ENCODE measurements at regions not wholly inside any gene's neighbourhood (a gene's known extent, or its start where the extent isn't known, plus 50 kb on each side); places are given as distances from the start of the nearest gene placed in this dataset.

- no peak for DNase-seq
- H3K27ac ChIP-seq (ENCODE audit: insufficient read depth, low read length, poor library complexity, severe bottlenecking) = no peak overlapping the region
These were observed 137.5 kb downstream of the UNC5CL start for GRCh38 chr6:40901322-40902055.

GRCh38 chr6:40900791-40901190 lies 138.2 kb downstream of the UNC5CL start:
- no peak overlapping the region for H3K27ac ChIP-seq (ENCODE audit: insufficient read depth, low read length, poor library complexity, severe bottlenecking)
- no peaks in the 10 kb centered on the region for H3K9me3 ChIP-seq (ENCODE audit: control insufficient read depth, low read length)
- no peaks in the 10 kb centered on the region for H3K27me3 ChIP-seq (replicated peaks; ENCODE audit: control insufficient read depth, insufficient read depth, low read length, poor library complexity, severe bottlenecking)
- H3K4me3 ChIP-seq (ENCODE audit: insufficient read depth, low read depth, low read length, poor library complexity, severe bottlenecking) = no peak overlapping the region
- DNase-seq = no peak
- H3K4me1 ChIP-seq (ENCODE audit: control insufficient read depth, insufficient read depth, low read length, poor library complexity, severe bottlenecking) = no peaks in the 10 kb centered on the region
- no peaks in the 10 kb centered on the region for H3K36me3 ChIP-seq (ENCODE audit: control insufficient read depth, insufficient read depth, low read length)

More at GRCh38 chr6:40901322-40902055, 137.5 kb downstream of the UNC5CL start:
- Histone ChIP-seq H3K9me3 (ENCODE audit: control insufficient read depth, low read length) (no peaks in the 10 kb centered on the region), H3K36me3 (ENCODE audit: control insufficient read depth, insufficient read depth, low read length) (no peaks in the 10 kb centered on the region), H3K27me3 (replicated peaks; ENCODE audit: control insufficient read depth, insufficient read depth, low read length, poor library complexity, severe bottlenecking) (no peaks in the 10 kb centered on the region), H3K4me3 (ENCODE audit: insufficient read depth, low read depth, low read length, poor library complexity, severe bottlenecking) (no peak overlapping the region), H3K4me1 (ENCODE audit: control insufficient read depth, insufficient read depth, low read length, poor library complexity, severe bottlenecking) (no peaks in the 10 kb centered on the region)

GRCh38 chr6:40899684-40900155 lies 139.3 kb downstream of the UNC5CL start:
- DNase-seq = no peak
- no peaks in the 10 kb centered on the region for H3K4me1 ChIP-seq (ENCODE audit: control insufficient read depth, insufficient read depth, low read length, poor library complexity, severe bottlenecking)
- H3K27me3 ChIP-seq (replicated peaks; ENCODE audit: control insufficient read depth, insufficient read depth, low read length, poor library complexity, severe bottlenecking) = no peaks in the 10 kb centered on the region
- H3K4me3 ChIP-seq (ENCODE audit: insufficient read depth, low read depth, low read length, poor library complexity, severe bottlenecking) = no peak overlapping the region
- H3K36me3 ChIP-seq (ENCODE audit: control insufficient read depth, insufficient read depth, low read length) = no peaks in the 10 kb centered on the region
- no peak overlapping the region for H3K27ac ChIP-seq (ENCODE audit: insufficient read depth, low read length, poor library complexity, severe bottlenecking)
- H3K9me3 ChIP-seq (ENCODE audit: control insufficient read depth, low read length) = no peaks in the 10 kb centered on the region

- H3K27me3 ChIP-seq (replicated peaks; ENCODE audit: control insufficient read depth, insufficient read depth, low read length, poor library complexity, severe bottlenecking) = no peaks in the 10 kb centered on the region
- no peaks in the 10 kb centered on the region for H3K4me1 ChIP-seq (ENCODE audit: control insufficient read depth, insufficient read depth, low read length, poor library complexity, severe bottlenecking)
- no peak overlapping the region for H3K27ac ChIP-seq (ENCODE audit: insufficient read depth, low read length, poor library complexity, severe bottlenecking)
- H3K36me3 ChIP-seq (ENCODE audit: control insufficient read depth, insufficient read depth, low read length) = no peaks in the 10 kb centered on the region
- H3K9me3 ChIP-seq (ENCODE audit: control insufficient read depth, low read length) = no peaks in the 10 kb centered on the region
- no peak for DNase-seq
- H3K4me3 ChIP-seq (ENCODE audit: insufficient read depth, low read depth, low read length, poor library complexity, severe bottlenecking) = no peak overlapping the region
These were observed 140.9 kb downstream of the UNC5CL start for GRCh38 chr6:40898073-40898472.

GRCh38 chr6:40897390-40898003 lies 141.5 kb downstream of the UNC5CL start:
- H3K4me3 ChIP-seq (ENCODE audit: insufficient read depth, low read depth, low read length, poor library complexity, severe bottlenecking) = no peak overlapping the region
- H3K27ac ChIP-seq (ENCODE audit: insufficient read depth, low read length, poor library complexity, severe bottlenecking) = no peak overlapping the region
- no peaks in the 10 kb centered on the region for H3K36me3 ChIP-seq (ENCODE audit: control insufficient read depth, insufficient read depth, low read length)
- H3K9me3 ChIP-seq (ENCODE audit: control insufficient read depth, low read length) = no peaks in the 10 kb centered on the region
- no peaks in the 10 kb centered on the region for H3K27me3 ChIP-seq (replicated peaks; ENCODE audit: control insufficient read depth, insufficient read depth, low read length, poor library complexity, severe bottlenecking)
- DNase-seq = no peak
- H3K4me1 ChIP-seq (ENCODE audit: control insufficient read depth, insufficient read depth, low read length, poor library complexity, severe bottlenecking) = no peaks in the 10 kb centered on the region

GRCh38 chr6:40896696-40897095 lies 142.3 kb downstream of the UNC5CL start:
- DNase-seq = no peak
- Histone ChIP-seq H3K27ac (ENCODE audit: insufficient read depth, low read length, poor library complexity, severe bottlenecking) (no peak overlapping the region), H3K4me3 (ENCODE audit: insufficient read depth, low read depth, low read length, poor library complexity, severe bottlenecking) (no peak overlapping the region), H3K36me3 (ENCODE audit: control insufficient read depth, insufficient read depth, low read length) (no peaks in the 10 kb centered on the region), H3K27me3 (replicated peaks; ENCODE audit: control insufficient read depth, insufficient read depth, low read length, poor library complexity, severe bottlenecking) (no peaks in the 10 kb centered on the region), H3K9me3 (ENCODE audit: control insufficient read depth, low read length) (no peaks in the 10 kb centered on the region), H3K4me1 (ENCODE audit: control insufficient read depth, insufficient read depth, low read length, poor library complexity, severe bottlenecking) (no peaks in the 10 kb centered on the region)

- H3K4me1 ChIP-seq (ENCODE audit: control insufficient read depth, insufficient read depth, low read length, poor library complexity, severe bottlenecking) = no peaks in the 10 kb centered on the region
- no peaks in the 10 kb centered on the region for H3K9me3 ChIP-seq (ENCODE audit: control insufficient read depth, low read length)
- no peak for DNase-seq
- no peak overlapping the region for H3K27ac ChIP-seq (ENCODE audit: insufficient read depth, low read length, poor library complexity, severe bottlenecking)
- no peaks in the 10 kb centered on the region for H3K27me3 ChIP-seq (replicated peaks; ENCODE audit: control insufficient read depth, insufficient read depth, low read length, poor library complexity, severe bottlenecking)
- no peak overlapping the region for H3K4me3 ChIP-seq (ENCODE audit: insufficient read depth, low read depth, low read length, poor library complexity, severe bottlenecking)
- no peaks in the 10 kb centered on the region for H3K36me3 ChIP-seq (ENCODE audit: control insufficient read depth, insufficient read depth, low read length)
These were observed 143.8 kb downstream of the UNC5CL start for GRCh38 chr6:40894962-40895799.

GRCh38 chr6:40893021-40893420 lies 146.0 kb downstream of the UNC5CL start:
- H3K4me3 ChIP-seq (ENCODE audit: insufficient read depth, low read depth, low read length, poor library complexity, severe bottlenecking) = no peak overlapping the region
- no peaks in the 10 kb centered on the region for H3K9me3 ChIP-seq (ENCODE audit: control insufficient read depth, low read length)
- H3K4me1 ChIP-seq (ENCODE audit: control insufficient read depth, insufficient read depth, low read length, poor library complexity, severe bottlenecking) = no peaks in the 10 kb centered on the region
- H3K27ac ChIP-seq (ENCODE audit: insufficient read depth, low read length, poor library complexity, severe bottlenecking) = no peak overlapping the region
- no peaks in the 10 kb centered on the region for H3K27me3 ChIP-seq (replicated peaks; ENCODE audit: control insufficient read depth, insufficient read depth, low read length, poor library complexity, severe bottlenecking)
- H3K36me3 ChIP-seq (ENCODE audit: control insufficient read depth, insufficient read depth, low read length) = no peaks in the 10 kb centered on the region
- no peak for DNase-seq

GRCh38 chr6:40892223-40892622 lies 146.8 kb downstream of the UNC5CL start:
- no peak overlapping the region for H3K27ac ChIP-seq (ENCODE audit: insufficient read depth, low read length, poor library complexity, severe bottlenecking)
- no peaks in the 10 kb centered on the region for H3K36me3 ChIP-seq (ENCODE audit: control insufficient read depth, insufficient read depth, low read length)
- no peaks in the 10 kb centered on the region for H3K27me3 ChIP-seq (replicated peaks; ENCODE audit: control insufficient read depth, insufficient read depth, low read length, poor library complexity, severe bottlenecking)
- H3K9me3 ChIP-seq (ENCODE audit: control insufficient read depth, low read length) = no peaks in the 10 kb centered on the region
- no peaks in the 10 kb centered on the region for H3K4me1 ChIP-seq (ENCODE audit: control insufficient read depth, insufficient read depth, low read length, poor library complexity, severe bottlenecking)
- no peak for DNase-seq
- no peak overlapping the region for H3K4me3 ChIP-seq (ENCODE audit: insufficient read depth, low read depth, low read length, poor library complexity, severe bottlenecking)

GRCh38 chr6:40891686-40892085 lies 147.3 kb downstream of the UNC5CL start:
- no peak overlapping the region for H3K4me3 ChIP-seq (ENCODE audit: insufficient read depth, low read depth, low read length, poor library complexity, severe bottlenecking)
- H3K27ac ChIP-seq (ENCODE audit: insufficient read depth, low read length, poor library complexity, severe bottlenecking) = no peak overlapping the region
- H3K4me1 ChIP-seq (ENCODE audit: control insufficient read depth, insufficient read depth, low read length, poor library complexity, severe bottlenecking) = no peaks in the 10 kb centered on the region
- H3K36me3 ChIP-seq (ENCODE audit: control insufficient read depth, insufficient read depth, low read length) = no peaks in the 10 kb centered on the region
- no peaks in the 10 kb centered on the region for H3K27me3 ChIP-seq (replicated peaks; ENCODE audit: control insufficient read depth, insufficient read depth, low read length, poor library complexity, severe bottlenecking)
- no peak for DNase-seq
- H3K9me3 ChIP-seq (ENCODE audit: control insufficient read depth, low read length) = no peaks in the 10 kb centered on the region
